Activated T-cell treated with anti-CD3 and anti-CD28 coated beads for 24 hours (primary cell): ENCODE measurements at regions not wholly inside any gene's neighbourhood (a gene's known extent, or its start where the extent isn't known, plus 50 kb on each side); places are given as distances from the start of the nearest gene placed in this dataset.

Experiments
- DNase-seq: peaks from one replicate; pipeline ENCODE4 v3.0.0-alpha.2; 2020; ENCODE audit warnings: low read depth

DNA sequence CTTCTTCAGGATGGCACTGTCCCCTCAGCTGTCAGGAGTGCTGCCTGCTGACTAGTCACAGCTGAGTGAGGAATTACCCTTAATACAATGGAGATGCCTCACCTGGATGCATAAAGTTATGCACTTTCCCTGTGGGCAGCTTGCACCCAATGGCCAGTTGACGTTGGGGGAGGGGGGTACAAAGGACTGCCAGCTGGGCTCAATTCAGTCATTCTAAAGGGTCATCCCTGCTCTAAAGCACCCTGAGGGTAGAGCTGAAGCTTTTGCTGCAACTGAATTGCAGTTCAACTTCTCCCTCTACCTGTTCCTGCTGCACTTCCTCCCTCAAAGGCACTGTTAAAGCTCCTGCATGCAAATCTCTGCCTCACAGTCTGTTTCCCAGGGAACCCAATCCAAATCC lies 147.8 kb upstream of the SESN3 start:
- no peak for DNase-seq

DNA sequence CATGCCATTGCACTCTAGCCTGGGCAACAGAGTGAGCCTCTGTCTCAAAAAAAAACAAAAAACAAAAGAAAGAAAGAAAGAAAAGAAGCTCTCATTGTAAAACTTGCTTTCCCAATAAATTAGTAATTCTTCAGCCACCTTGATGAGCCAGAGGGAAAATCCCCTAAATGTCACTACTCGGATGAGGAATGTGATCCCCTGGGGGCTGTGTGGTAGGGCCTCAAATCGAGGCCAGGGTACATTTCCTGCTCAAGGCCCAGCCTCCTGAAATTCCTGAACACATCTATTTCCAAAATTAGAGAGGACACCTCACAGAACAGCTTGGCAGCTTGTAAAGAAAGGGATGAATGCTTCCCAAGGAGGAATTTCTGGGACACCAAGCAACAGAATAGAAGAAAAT lies 147.1 kb upstream of the SESN3 start:
- DNase-seq, result no peak

DNA sequence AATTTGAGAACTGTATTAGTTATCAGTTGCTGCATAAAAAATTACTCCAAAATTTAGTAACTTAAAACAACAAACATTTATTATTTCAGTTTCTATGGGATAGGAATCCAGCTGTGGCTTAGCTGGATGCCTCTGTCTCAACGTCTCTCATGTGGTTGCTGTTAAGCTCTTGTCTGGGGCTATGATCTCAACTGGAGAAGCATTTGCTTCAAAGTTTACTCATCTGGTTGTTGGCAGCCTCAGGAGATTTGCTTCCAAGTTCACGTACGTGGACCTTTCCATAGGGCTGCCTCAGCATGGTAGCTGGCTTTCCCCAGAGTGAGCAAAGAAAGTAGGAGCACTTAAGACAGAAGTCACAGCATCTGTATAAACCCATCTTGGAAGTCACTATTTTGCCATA lies 144.9 kb upstream of the SESN3 start:
- DNase-seq, result no peak

DNA sequence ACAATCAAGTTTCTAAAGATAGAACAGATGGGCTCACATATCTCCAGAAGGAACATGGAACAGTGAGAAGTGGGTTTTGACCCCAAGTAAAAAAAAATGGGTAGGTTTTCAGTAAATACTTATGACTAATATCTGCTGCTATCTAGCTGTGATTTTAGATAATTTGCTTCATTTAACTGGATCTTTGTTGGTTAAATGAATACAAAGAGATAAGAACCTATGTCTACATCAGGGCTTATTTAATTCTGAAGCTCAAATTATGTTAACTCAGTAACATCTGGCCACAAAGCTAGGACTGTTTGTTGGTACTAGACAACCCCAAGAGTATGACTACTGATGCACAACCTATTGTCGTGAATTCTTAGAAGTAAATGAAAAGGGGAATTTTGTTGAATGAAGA lies 144.4 kb upstream of the SESN3 start:
- no peak for DNase-seq

DNA sequence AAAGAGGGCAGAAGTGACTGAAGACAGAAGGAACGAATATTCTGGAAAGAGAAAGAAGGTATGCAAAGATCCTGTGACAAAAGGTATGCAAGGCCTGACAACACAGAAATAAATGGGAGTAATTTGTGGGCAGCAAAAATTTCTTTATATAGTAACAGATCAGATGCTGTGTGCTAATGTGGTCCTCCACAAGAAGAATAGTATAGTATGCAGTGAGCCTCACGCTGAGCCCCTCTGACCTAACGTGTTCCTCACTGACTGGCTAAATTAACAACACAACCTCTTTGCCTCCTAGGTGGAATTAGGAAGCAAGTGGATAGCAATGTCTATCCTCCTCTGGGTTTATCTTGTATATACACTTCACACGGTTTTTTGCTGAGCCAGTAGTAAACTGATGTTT lies 143.1 kb upstream of the SESN3 start:
- no peak for DNase-seq

DNA sequence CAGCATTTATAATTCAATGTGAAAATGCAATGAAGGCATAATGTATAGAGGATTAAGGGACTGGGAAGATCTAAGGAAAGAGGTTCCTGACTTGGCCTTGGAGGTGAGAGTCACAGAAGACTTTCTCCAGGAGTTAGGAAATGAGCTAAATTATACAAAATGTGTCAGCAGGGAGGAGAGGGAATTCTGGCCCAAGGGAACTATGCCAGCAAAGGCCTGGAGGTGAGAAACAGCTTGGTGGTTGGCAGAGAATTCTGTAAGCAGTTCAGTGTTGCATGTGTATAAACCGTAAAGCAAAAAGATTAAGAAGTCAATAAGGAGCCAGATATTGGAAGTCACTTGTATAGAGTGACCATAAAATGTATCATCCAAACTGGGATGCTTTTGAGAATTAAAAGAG lies 142.2 kb upstream of the SESN3 start:
- DNase-seq, result no peak

DNA sequence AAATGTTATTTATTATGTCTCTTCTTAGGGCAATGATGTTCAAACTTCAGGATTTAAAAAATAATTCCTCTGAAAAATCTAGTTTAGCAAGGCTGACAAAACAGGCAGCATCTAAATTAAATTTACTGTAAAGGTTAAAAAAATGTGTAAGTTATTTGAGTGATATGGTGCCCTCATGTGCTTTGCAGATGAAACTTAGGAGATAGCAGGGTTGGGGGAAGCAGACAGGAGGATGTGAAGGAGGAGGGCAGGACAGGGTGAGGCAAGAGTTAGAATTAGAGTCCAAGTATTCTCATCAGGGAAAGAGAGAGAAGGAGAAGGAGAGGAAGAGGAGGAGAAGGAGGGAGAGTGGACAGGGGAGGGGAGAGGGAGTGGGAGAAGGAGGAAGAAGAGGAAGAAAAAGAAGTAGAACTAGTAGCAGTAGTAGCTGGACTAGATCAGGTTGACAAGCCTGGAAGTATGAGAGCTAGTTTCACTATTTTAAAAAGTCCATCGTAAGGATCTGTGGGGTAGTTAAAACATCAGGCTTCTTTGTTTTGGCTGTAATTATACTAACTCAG lies 141.2 kb upstream of the SESN3 start:
- DNase-seq, result no peak

DNA sequence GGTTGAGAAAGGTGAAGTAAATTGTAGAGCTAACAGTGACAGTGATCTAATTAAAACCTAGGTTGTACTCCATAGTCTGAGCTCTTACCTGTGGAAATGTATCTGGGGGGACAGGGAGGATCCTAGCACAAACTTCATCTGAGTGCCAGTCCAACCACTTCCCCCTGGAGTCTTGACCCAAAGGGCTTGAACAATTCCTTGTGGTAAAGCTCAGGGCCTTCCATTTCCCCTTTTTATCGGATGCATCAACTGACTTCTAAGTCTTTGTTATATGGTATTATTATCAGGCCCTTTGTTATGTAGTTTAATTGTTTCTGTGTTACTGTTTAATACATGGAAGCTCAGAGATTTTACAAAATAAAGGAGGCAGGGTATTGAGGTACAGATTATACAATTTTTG lies 140.2 kb upstream of the SESN3 start:
- DNase-seq, result no peak

DNA sequence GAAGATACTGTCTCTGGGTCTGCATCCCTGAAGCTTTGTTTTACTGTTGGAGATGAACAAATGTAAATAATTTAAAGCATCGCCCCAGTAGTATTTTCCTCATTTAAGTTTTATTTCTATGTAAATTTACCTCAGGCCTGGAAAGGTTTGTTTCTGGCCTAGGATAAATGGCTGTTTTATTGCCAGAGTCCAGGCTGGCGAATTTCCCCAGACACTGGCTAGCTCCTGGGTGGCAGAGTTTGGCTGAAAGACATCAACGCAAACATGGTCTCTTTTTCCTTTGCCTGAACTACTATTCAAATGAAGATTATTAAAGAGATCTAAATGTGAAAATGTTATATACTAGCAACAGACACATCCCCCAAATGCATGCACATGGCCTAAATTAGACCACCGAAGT lies 136.7 kb upstream of the SESN3 start:
- DNase-seq, result no peak

DNA sequence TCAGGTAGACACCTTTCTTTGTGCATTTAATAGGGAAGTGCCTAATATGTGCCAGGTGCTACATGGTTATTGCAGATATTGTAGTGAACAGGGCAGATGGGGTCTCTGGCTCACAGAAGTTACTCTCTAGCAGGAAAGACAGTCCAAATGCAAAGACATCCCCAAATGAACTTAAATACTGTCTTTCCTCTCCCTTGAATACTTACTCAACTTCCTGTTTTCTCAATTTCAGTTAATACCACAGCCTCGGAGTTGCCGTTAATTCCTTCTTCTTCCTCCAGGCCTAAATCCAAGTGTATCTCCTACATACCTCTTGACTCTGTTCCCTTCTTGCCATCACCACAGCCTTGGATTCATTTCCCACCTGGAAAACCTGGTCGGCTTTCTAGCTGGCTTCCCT lies 134.3 kb upstream of the SESN3 start:
- DNase-seq, result no peak

DNA sequence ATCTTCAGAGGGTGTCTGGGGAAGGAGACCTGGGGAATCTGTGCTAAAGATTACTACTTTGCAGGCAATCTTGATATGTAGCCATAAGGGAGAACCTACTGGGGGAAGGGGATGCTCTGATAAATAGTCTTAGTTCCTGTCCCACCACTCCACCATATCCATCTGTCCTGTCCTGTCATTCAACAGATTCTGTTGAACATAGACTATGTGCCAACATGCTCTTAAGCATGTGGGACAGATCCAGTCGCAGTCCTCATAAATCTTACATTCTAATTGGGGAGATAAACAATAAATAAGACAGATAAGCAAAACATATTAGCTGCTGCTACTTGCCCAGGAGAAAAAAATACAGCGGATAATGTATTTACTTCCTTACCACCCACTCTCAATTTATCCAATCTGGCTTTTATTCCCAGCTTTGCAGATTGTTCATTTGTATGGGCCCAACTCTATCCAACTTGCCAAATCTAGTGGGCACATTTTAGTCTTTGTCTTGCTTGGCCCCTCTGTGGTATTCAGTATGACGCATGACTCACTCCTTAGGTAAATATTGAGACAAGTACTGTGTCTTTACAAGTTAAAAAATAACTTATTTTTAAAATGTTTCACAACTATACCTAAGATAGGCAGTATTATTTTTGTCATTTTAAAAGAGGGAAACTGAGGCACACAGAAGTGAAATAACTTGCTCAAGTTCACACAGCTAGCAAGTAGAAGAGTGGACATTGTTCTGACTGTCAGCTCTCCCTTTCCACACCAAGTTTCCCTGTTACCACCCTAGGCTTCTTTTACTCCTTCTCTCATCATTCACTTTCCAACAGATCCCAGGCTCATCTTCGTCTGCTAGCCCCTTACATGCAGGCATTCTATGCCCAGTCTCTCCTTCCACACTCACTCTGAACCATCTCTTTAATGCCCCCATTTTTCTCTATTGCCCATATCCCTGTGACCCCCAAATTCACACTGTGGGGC lies 133.6 kb upstream of the SESN3 start:
- no peak for DNase-seq

DNA sequence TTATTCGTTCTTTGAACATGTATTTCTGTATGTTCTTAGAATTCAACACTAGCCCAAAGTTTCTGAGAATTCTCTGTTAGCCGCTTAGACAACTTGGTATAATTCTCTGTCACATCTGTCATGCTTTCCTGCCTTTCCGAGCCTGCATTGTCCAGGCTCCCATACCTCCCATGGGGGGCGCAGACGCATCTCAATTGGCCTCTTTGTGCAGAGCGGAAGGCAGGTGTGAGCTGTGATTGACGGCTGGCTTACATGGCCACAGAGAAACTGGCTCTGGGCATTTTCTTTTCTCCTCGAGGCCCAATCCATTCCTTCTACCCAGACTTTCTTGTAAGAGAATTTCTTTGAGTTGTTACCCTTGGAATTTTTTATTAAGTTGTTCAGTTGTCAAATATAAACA lies 132.7 kb upstream of the SESN3 start:
- DNase-seq, result no peak

DNA sequence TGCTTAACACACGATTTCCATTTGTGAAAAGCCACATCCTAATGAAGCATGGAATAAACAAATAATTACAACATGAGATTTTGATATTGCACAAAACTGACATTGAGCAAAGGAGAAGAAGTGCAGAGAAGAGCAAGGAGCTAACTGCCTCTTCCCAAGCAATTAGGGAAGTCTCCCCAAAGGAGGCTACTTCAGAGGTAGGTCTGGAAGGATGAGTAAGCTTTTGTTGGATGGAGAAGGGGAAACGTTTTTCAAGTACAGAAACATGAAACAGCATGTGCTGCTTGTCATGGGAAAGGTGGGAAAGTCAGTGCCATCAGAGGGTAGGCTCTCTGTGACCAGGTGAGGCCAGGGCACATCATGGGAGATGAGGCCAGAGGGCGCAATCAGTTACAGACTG lies 132.2 kb upstream of the SESN3 start:
- no peak for DNase-seq

DNA sequence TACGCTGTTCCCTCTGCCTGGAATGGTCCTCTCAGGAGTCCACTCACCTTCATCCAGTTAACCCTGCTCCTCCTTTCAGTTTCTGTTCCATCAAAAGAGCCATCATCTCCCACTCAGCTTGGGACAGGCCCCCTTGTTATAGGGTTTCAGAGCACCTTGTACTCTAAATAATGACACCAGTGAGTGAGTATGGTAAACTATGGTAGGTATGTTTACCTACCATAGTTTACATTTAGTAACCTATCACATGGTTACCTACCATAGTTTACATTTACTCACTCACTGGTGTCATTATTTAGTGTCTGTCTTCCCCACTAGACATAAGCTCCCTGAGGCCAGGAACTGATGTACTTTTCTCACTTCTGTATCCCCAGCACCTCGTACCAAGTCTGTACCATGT lies 130.2 kb upstream of the SESN3 start:
- DNase-seq, result no peak

DNA sequence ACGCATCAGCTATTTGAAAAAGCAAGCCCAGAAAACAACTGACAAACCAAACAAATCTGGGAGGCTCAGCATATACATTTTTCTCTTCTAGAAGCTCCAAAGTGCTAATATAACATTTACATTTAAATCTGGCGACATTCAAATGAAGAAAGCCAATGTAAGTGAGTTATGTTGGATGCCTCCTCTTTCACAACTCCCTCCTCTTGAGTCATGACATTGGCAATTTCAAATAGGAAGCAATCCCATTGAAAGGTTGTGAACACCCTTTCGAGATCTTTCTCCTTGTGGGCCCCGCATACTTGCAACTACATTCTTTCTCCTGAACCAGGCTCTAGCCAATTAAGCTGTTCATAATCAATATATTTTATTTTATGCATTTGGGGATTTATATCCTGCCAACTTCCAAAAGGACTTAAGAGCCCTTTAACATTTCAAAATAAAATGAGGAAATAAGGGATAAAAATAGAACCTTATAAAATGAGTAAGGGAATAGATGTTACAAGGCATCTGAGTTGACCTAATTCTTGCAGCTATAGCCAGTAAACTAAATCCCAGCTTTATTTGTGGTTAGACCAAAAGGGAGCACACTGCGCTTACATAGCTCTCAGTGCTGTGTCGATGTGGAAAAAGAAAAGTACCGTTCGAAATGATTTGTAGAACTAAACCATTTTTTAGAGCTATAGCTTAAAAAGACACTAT lies 129.5 kb upstream of the SESN3 start:
- DNase-seq, result no peak

DNA sequence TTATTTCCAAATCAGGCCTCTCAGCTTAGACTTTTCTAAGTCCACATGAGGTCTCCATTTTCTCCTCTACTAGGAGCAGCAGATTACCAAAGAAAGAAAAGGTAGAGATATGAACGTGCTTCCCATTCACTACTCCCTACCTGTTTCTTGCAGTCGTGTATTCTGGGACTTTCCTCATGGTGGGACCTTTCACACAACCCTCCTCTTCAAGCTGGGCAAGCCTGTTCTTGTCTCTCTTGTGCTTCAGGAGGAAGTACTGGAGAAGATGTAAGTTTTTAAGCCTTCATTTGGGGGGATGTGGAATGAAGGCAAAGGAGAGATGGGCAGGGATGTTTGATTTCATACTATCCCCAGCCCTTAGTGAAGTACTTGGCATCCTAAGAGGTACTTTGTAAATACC lies 128.8 kb upstream of the SESN3 start:
- DNase-seq, result no peak

DNA sequence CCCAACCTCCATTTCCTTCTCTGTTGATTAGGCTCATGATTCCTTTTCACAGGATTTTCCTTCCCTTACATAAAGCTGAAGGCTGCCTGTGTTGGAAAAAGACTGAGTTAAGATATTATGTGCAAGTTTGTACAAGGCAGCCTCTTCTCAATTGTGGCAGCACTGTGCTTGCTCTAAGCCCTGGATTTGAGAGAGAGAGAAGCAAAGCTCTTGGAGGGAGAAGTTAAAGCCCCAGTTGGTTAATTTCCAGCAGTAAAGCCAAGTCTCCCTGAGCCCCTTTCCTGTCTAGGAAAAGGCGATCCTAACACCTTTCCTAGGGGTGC lies 128.3 kb upstream of the SESN3 start:
- no peak for DNase-seq

DNA sequence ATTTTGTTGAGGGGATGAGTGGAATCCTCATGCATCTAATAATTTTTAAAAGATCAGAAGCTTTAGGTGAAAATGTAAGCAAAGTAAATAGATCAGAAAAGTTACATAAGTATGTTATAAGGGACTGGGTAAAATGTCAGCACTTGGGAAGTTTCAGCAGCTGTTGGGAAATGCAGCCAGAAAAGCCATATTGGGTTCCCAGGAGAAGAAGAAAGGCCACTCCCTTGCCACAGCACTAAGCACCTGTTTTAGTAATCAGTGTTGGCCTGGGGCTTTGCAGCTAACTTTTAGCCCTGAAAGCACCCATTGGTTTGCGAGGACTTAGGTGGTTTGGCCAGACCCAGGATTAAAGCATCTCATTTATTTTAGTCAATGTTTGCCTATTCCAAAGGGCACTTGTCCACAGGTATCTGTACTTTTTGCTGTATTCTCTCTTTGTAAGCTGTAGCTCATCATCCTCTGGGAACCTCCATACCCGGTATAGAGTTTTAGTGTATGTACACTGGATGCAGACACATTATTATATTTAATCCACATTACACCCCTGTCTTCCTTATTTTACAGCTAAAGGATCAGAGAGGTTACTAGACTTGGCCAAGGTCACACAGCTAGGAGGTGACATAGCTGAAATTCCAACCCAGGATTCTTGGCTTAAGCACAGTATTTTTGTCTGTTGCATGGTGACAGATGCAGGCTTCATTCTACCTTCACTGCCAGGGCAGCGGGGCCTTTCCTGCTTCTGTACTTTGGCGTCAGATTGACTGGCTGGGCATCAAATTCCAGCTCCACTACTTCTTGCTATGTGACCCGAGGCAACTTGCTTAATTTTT lies 127.7 kb upstream of the SESN3 start:
- no peak for DNase-seq

DNA sequence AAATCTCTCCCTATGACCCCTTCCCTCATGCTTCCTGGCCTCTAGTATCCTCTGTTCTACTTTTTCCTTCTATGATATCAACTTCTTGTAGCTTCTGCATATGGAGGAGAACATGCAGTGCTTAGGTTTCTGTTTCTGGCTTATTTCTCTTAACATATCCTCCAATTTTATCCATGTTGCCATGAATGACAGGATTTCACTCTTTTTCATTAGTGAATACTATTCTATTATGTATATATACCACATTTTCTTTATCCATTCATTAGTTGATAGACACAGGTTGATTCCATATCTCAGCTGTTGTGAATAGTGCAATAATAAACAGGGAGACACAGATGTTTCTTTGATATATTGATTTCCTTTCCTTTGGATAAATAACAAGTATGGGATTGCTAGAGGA lies 123.3 kb upstream of the SESN3 start:
- no peak for DNase-seq

DNA sequence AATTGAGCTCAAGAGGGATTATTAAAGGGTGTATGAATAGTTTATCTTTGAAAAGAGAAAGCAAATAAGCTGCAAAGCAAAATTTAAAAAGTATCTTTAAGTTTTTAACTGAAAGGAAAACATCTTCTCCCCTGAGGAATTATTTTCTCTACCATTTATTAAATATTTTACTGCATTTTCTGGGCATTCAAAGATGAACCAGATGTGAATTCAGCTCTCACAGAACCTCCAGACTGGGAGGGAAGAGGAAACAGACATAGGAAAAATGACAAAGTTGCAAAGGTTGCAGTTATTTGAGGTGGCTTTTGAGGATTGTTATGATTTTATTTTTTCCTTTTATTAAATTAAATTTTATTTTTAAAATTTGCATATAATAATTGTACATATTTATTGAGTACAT lies 122.7 kb upstream of the SESN3 start:
- no peak for DNase-seq

DNA sequence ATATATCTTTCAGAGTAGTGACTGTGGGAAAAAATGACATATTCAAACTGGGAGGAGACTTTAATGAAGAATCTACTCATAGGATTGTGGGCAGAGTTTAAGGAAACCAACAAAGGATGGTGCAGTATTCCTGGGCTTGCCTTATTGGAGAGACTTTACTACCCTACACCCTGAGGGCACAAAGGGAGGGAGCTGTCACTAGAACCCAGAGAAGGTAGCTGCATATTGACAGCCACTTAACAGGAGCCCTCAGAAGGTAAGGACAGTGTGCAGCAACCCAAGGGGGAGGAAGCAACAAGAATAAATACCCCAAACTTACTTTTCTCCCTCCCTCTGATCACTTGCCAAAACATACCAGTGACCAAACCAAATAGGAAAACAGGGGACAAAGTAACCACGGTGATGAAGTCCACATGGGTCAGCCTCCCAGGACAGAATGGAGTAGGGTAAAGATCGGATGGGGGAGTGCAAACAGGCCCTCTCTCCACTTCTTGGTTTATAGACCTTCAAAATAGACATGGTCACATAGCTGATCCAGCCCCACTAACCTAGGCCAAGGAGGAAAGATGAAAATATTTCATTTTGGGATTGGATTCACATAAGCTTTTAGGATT lies 121.8 kb upstream of the SESN3 start:
- DNase-seq, result no peak

DNA sequence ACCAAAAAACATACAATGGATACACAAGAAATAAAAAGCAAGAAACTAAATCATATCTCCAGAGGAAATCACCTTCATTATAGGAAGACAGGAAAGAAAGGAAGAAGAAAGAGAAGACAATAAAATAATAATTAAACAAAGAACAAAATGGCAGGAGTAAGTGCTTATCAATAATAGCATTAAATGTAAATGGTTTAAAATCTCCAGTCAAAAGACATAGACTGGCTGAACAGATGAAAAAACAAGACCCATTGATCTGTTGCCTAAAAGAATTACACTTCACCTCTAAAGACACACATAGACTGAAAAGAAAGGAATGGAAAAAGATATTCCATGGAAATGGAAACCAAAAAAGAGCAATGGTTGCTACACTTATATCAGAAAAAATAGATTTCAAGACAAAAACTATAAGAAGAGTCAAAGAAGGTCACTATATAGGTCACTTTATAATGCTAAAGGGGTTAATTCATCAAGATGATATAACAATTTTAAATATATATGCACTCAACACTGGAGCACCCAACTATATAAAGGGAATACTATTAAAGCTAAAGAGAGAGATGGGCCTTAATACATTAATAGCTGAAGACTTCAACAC lies 118.4 kb upstream of the SESN3 start:
- no peak for DNase-seq
